ENCODE measurements at regions not wholly inside any gene's neighbourhood (a gene's known extent, or its start where the extent isn't known, plus 50 kb on each side); places are given as distances from the start of the nearest gene placed in this dataset.

GRCh38 chr3:10570196-10570946 is 65.0 kb upstream of the ATP2B2 start:
- TF ChIP-seq EZH2 (IDR thresholded peaks at IDR 0.05; ENCODE audit: borderline replicate concordance, low read length): no peak
- TF ChIP-seq CTCF (IDR thresholded peaks at IDR 0.05; ENCODE audit: low read length): no peak

Measured in OCI-LY1 (cell line).